ENCODE measurements at regions not wholly inside any gene's neighbourhood (a gene's known extent, or its start where the extent isn't known, plus 50 kb on each side); places are given as distances from the start of the nearest gene placed in this dataset.
A peak's percentile ranks its signal among the peaks of the same experiment; 100 is the strongest.

DNA sequence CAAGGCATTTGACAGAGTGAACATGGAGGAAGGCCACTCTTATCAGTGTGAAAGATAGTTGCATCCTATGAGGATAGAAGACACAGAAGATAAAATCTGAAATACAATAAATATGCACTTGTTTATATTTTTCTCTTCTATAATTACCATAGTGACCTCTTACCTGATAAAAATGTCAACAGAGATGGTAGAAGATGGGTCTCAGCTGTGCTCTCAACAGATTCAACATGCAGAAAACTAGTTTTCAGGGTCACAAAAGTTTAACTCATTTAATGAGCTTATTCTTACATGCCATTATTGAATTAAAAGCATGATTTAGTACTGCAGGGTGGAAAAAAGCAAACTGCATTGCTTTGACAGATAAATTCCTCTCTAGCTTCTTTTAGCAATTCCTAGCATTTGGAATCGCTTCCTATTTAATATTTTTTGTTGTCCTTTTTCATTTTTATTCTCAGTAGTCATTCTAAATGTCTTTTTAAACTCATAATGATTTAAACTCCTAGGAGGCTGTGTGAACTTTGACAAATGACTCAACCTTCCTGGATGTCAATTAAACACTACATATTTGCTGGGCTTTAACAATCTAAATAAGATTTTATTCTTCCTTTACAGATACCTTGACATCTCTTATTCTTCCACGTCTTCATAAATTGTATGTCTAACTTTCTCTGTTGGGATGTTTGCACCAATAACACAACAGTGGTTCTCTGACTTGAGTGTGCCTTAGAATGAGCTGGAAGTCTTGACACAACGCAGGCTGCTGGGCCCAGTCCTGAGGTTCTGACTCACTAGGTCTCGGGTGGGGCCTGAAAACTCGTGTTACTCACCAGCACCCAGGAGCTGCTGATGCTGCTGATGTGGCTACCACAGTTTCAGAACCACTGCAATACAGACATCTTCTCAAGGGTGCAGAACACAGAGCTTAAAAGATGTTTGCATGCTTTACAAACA is 565.5 kb upstream of the IGFBP3 start:
- H3K9me2 ChIP-seq (ENCODE audit: insufficient read depth) = no peaks in the 10 kb centered on the region
- peak overlapping the region; percentile 44 for H3K9ac ChIP-seq
- H2AFZ ChIP-seq = no peak overlapping the region; the same call in 1 of the 2 replicates
- H3K27me3 ChIP-seq (replicated peaks; ENCODE audit: insufficient read depth) = no peaks in the 10 kb centered on the region
- H3K4me1 ChIP-seq (ENCODE audit: insufficient read depth) = peaks cover 30% of the 10 kb centered on the region
- 5 to 10% methylated on average over 5 of the region's 5 CpGs for whole genome bisulfite sequencing, 2 experiments (ENCODE audit: low coverage in 1 of 2, low lambda C conversion rate in 2 of 2, missing lambda C conversion rate in 2 of 2)
- H3K27ac ChIP-seq = peak overlapping the region; percentile 82
- H4K20me1 ChIP-seq (ENCODE audit: insufficient read depth) = no peaks in the 10 kb centered on the region
- H3F3A ChIP-seq (ENCODE audit: insufficient read depth) = peaks cover 40% of the 10 kb centered on the region
- DNase-seq = peak; percentile 96
- in situ Hi-C loops (cut with MboI) = no loop called here
- H3K4me2 ChIP-seq (ENCODE audit: unreplicated experiment) = peak overlapping the region; percentile 56
- no peaks in the 10 kb centered on the region for H3K9me3 ChIP-seq (ENCODE audit: low read depth)
- H3K4me3 ChIP-seq = no peak overlapping the region
- H3K36me3 ChIP-seq (ENCODE audit: low read depth) = no peaks in the 10 kb centered on the region
- no peak for TF ChIP-seq EZH2 (IDR thresholded peaks at IDR 0.05; ENCODE audit: insufficient read depth, poor library complexity, severe bottlenecking)
- no peaks in the 10 kb centered on the region for H3K79me2 ChIP-seq (ENCODE audit: insufficient read depth)

GRCh38 chr7:46485481-46486065 is 564.5 kb upstream of the IGFBP3 start:
- no peak overlapping the region for H2AFZ ChIP-seq
- no peaks in the 10 kb centered on the region for H3K9me3 ChIP-seq (ENCODE audit: low read depth)
- H3K4me1 ChIP-seq (ENCODE audit: insufficient read depth) = peaks cover 30% of the 10 kb centered on the region
- peak overlapping the region; percentile 56 for H3K4me2 ChIP-seq (ENCODE audit: unreplicated experiment)
- H4K20me1 ChIP-seq (ENCODE audit: insufficient read depth) = no peaks in the 10 kb centered on the region
- in situ Hi-C loops (cut with MboI) = no loop called here
- peak overlapping the region; percentile 82 for H3K27ac ChIP-seq
- no peak overlapping the region for H3K4me3 ChIP-seq
- H3K9me2 ChIP-seq (ENCODE audit: insufficient read depth) = no peaks in the 10 kb centered on the region
- 0 out of 2 replicates have a peak overlapping the region, but pooled peaks have one; percentile 44 for H3K9ac ChIP-seq
- H3F3A ChIP-seq (ENCODE audit: insufficient read depth) = peaks cover 40% of the 10 kb centered on the region
- peak; percentile 60 for DNase-seq
- no peaks in the 10 kb centered on the region for H3K27me3 ChIP-seq (replicated peaks; ENCODE audit: insufficient read depth)
- no peaks in the 10 kb centered on the region for H3K36me3 ChIP-seq (ENCODE audit: low read depth)
- H3K79me2 ChIP-seq (ENCODE audit: insufficient read depth) = no peaks in the 10 kb centered on the region
- WGBS, 2 experiments (ENCODE audit: low coverage in 1 of 2, low lambda C conversion rate in 2 of 2, missing lambda C conversion rate in 2 of 2) = 74 to 76% methylated on average over 3 of the region's 3 CpGs
- TF ChIP-seq EZH2phosphoT487 (IDR thresholded peaks at IDR 0.05; ENCODE audit: insufficient read depth, low read depth) (no peak), EZH2 (IDR thresholded peaks at IDR 0.05; ENCODE audit: insufficient read depth, poor library complexity, severe bottlenecking) (no peak)

GRCh38 chr7:46484906-46485305 is 563.8 kb upstream of the IGFBP3 start:
- in situ Hi-C loops (cut with MboI) = no loop called here
- Histone ChIP-seq H3K4me1 (ENCODE audit: insufficient read depth) (peaks cover 30% of the 10 kb centered on the region), H3K27me3 (replicated peaks; ENCODE audit: insufficient read depth) (no peaks in the 10 kb centered on the region), H3K9me2 (ENCODE audit: insufficient read depth) (no peaks in the 10 kb centered on the region), H3K4me2 (ENCODE audit: unreplicated experiment) (peak overlapping the region; percentile 56), H2AFZ (no peak overlapping the region), H3K27ac (peak overlapping the region; percentile 82; the same call in 1 of the 2 replicates), H4K20me1 (ENCODE audit: insufficient read depth) (no peaks in the 10 kb centered on the region), H3K4me3 (no peak overlapping the region), H3F3A (ENCODE audit: insufficient read depth) (peaks cover 40% of the 10 kb centered on the region), H3K9ac (no peak overlapping the region), H3K9me3 (ENCODE audit: low read depth) (no peaks in the 10 kb centered on the region), H3K79me2 (ENCODE audit: insufficient read depth) (no peaks in the 10 kb centered on the region), H3K36me3 (ENCODE audit: low read depth) (no peaks in the 10 kb centered on the region)
- 100% methylated on average over 3 of the region's 3 CpGs for WGBS, 2 experiments (ENCODE audit: low coverage in 1 of 2, low lambda C conversion rate in 2 of 2, missing lambda C conversion rate in 2 of 2)
- DNase-seq = no peak
- no peak for TF ChIP-seq EZH2 (IDR thresholded peaks at IDR 0.05; ENCODE audit: insufficient read depth, poor library complexity, severe bottlenecking)
- no peak for TF ChIP-seq EZH2phosphoT487 (IDR thresholded peaks at IDR 0.05; ENCODE audit: insufficient read depth, low read depth)

DNA sequence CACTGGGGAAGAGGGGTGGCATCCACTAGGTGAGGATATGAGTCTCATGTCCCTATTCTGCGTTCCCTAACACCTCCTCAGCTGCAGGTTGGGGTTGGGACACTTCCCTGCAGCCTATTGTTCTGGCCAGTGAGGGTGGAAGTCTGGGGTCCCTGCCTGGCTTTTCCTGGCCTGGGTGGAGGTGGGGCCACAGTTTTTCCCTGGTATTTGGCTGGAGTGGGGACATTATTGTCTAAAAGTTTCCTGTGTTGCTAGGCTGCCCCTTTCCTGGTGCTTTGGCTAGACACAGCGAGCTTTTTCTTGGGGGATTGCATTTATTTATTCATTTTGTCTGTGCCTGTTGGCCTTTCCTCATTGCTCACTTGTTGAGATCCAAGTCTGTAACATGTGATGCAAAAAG is 559.5 kb upstream of the IGFBP3 start:
- Histone ChIP-seq H3K27ac (no peak overlapping the region), H2AFZ (no peak overlapping the region), H3K4me3 (no peak overlapping the region), H3K9me2 (ENCODE audit: insufficient read depth) (no peaks in the 10 kb centered on the region), H3K9ac (no peak overlapping the region), H4K20me1 (ENCODE audit: insufficient read depth) (no peaks in the 10 kb centered on the region), H3K9me3 (ENCODE audit: low read depth) (no peaks in the 10 kb centered on the region), H3K4me2 (ENCODE audit: unreplicated experiment) (no peak overlapping the region), H3K79me2 (ENCODE audit: insufficient read depth) (no peaks in the 10 kb centered on the region), H3K36me3 (ENCODE audit: low read depth) (no peaks in the 10 kb centered on the region), H3K27me3 (replicated peaks; ENCODE audit: insufficient read depth) (no peaks in the 10 kb centered on the region), H3K4me1 (ENCODE audit: insufficient read depth) (peaks cover 9% of the 10 kb centered on the region), H3F3A (ENCODE audit: insufficient read depth) (peaks cover 13% of the 10 kb centered on the region)
- 81 to 93% methylated on average over 2 of the region's 2 CpGs for WGBS, 2 experiments (ENCODE audit: low coverage in 1 of 2, low lambda C conversion rate in 2 of 2, missing lambda C conversion rate in 2 of 2)
- in situ Hi-C loops (cut with MboI) = no loop called here
- TF ChIP-seq EZH2phosphoT487 (IDR thresholded peaks at IDR 0.05; ENCODE audit: insufficient read depth, low read depth) (no peak), EZH2 (IDR thresholded peaks at IDR 0.05; ENCODE audit: insufficient read depth, poor library complexity, severe bottlenecking) (no peak)
- no peak for DNase-seq

Measured in GM23248 (cell line).